G401 (cell line): ENCODE measurements at regions not wholly inside any gene's neighbourhood (a gene's known extent, or its start where the extent isn't known, plus 50 kb on each side); places are given as distances from the start of the nearest gene placed in this dataset.
A peak's percentile ranks its signal among the peaks of the same experiment; 100 is the strongest.
"Not testable (repeated sequence)": the region's sequence is repeated elsewhere in the genome, so short reads cannot be mapped to it uniquely, and the experiment has no call there.

Source experiments
- DNase-seq: peaks from one replicate; pipeline ENCODE4 v3.0.0-alpha.2; 2015; ENCODE audit warnings: low spot score
- in situ Hi-C: cut with HindIII; loops from 2 replicates; pipeline ENCODE4 v1.10.0; 2016; ENCODE audit warnings: low sequenced_read_pairs, mixed read lengths

GRCh38 chr2:34853646-34854045, 1254.5 kb upstream of the FAM98A start:
- in situ Hi-C loops = no loop called here
- no peak for DNase-seq

- in situ Hi-C loops = no loop called here
- no peak for DNase-seq
These were observed 1252.7 kb upstream of the FAM98A start for GRCh38 chr2:34851804-34852203.

- in situ Hi-C loops = no loop called here
- DNase-seq = no peak
These were observed 1250.7 kb upstream of the FAM98A start for GRCh38 chr2:34849827-34850226.

GRCh38 chr2:34848691-34849090, 1249.6 kb upstream of the FAM98A start:
- in situ Hi-C loops = no loop called here
- DNase-seq = no peak

- in situ Hi-C loops = no loop called here
- DNase-seq = no peak
These were observed 1249.0 kb upstream of the FAM98A start for GRCh38 chr2:34848132-34848531.

- in situ Hi-C loops = no loop called here
- DNase-seq = no peak
These were observed 1245.5 kb upstream of the FAM98A start for GRCh38 chr2:34844629-34845028.

GRCh38 chr2:34838408-34838807, 1239.3 kb upstream of the FAM98A start:
- no peak for DNase-seq
- in situ Hi-C loops = no loop called here

GRCh38 chr2:34836361-34836760, 1237.3 kb upstream of the FAM98A start:
- in situ Hi-C loops = no loop called here
- DNase-seq = no peak

GRCh38 chr2:34831096-34831495, 1232.0 kb upstream of the FAM98A start:
- no peak for DNase-seq
- in situ Hi-C loops = no loop called here

GRCh38 chr2:34828481-34828880, 1229.4 kb upstream of the FAM98A start:
- in situ Hi-C loops = no loop called here
- peak; percentile 23 for DNase-seq

GRCh38 chr2:34827398-34827797, 1228.3 kb upstream of the FAM98A start:
- in situ Hi-C loops = no loop called here
- DNase-seq = no peak

GRCh38 chr2:34825686-34826085, 1226.6 kb upstream of the FAM98A start:
- peak; percentile 94 for DNase-seq
- in situ Hi-C loops = no loop called here

- in situ Hi-C loops = no loop called here
- no peak for DNase-seq
These were observed 1223.5 kb upstream of the FAM98A start for GRCh38 chr2:34822616-34823015.

- no peak for DNase-seq
- in situ Hi-C loops = no loop called here
These were observed 1216.1 kb upstream of the FAM98A start for GRCh38 chr2:34815052-34815741.

GRCh38 chr2:34810456-34810855, 1211.4 kb upstream of the FAM98A start:
- in situ Hi-C loops = no loop called here
- DNase-seq = no peak

- no peak for DNase-seq
- in situ Hi-C loops = no loop called here
These were observed 1209.3 kb upstream of the FAM98A start for GRCh38 chr2:34808426-34808825.

GRCh38 chr2:34806891-34807290, 1207.8 kb upstream of the FAM98A start:
- in situ Hi-C loops = no loop called here
- DNase-seq = no peak

- in situ Hi-C loops = no loop called here
- DNase-seq = no peak
These were observed 1207.3 kb upstream of the FAM98A start for GRCh38 chr2:34806396-34806795.

- in situ Hi-C loops = no loop called here
- DNase-seq = no peak
These were observed 1200.5 kb upstream of the FAM98A start for GRCh38 chr2:34799556-34799955.

- in situ Hi-C loops, DNase-seq: not testable (repeated sequence)
These were observed 1196.5 kb upstream of the FAM98A start for GRCh38 chr2:34795586-34795985.

- in situ Hi-C loops = no loop called here
- no peak for DNase-seq
These were observed 1190.1 kb upstream of the FAM98A start for GRCh38 chr2:34789169-34789568.

GRCh38 chr2:34787341-34787740, 1188.2 kb upstream of the FAM98A start:
- in situ Hi-C loops = no loop called here
- DNase-seq = no peak
